HG02885 (cell line): ENCODE measurements at regions not wholly inside any gene's neighbourhood (a gene's known extent, or its start where the extent isn't known, plus 50 kb on each side); places are given as distances from the start of the nearest gene placed in this dataset.

Experiments used
- ATAC-seq: cut with Tn5 transposase; IDR thresholded peaks from one replicate; pipeline ENCODE4 v1.9.1; 2021; ENCODE audit warnings: mild to moderate bottlenecking; ENCODE audit not compliant: unreplicated experiment, poor library complexity

- ATAC-seq: no peak
Measured at GRCh38 chr20:39645131-39645530, 683.0 kb downstream of the DHX35 start.

GRCh38 chr20:39643292-39643691 lies 681.1 kb downstream of the DHX35 start:
- no peak for ATAC-seq

- ATAC-seq: no peak
Measured at GRCh38 chr20:39641423-39641822, 679.3 kb downstream of the DHX35 start.

- ATAC-seq: no peak
Measured at GRCh38 chr20:39640147-39640546, 678.0 kb downstream of the DHX35 start.

- ATAC-seq: no peak
Measured at GRCh38 chr20:39638731-39639130, 676.6 kb downstream of the DHX35 start.

GRCh38 chr20:39633689-39634088 lies 671.5 kb downstream of the DHX35 start:
- ATAC-seq: no peak

GRCh38 chr20:39632757-39633156 lies 670.6 kb downstream of the DHX35 start:
- ATAC-seq: no peak

GRCh38 chr20:39632176-39632575 lies 670.0 kb downstream of the DHX35 start:
- no peak for ATAC-seq

- no peak for ATAC-seq
Measured at GRCh38 chr20:39631557-39631956, 669.4 kb downstream of the DHX35 start.

GRCh38 chr20:39630215-39630908 lies 668.2 kb downstream of the DHX35 start:
- no peak for ATAC-seq

GRCh38 chr20:39627765-39628164 lies 665.6 kb downstream of the DHX35 start:
- no peak for ATAC-seq

GRCh38 chr20:39624316-39624715 lies 662.2 kb downstream of the DHX35 start:
- ATAC-seq: no peak

GRCh38 chr20:39623584-39624234 lies 661.6 kb downstream of the DHX35 start:
- no peak for ATAC-seq

- ATAC-seq: no peak
Measured at GRCh38 chr20:39619271-39619785, 657.2 kb downstream of the DHX35 start.

- ATAC-seq: no peak
Measured at GRCh38 chr20:39611901-39612300, 649.8 kb downstream of the DHX35 start.

- ATAC-seq: no peak
Measured at GRCh38 chr20:39607141-39607540, 645.0 kb downstream of the DHX35 start.

GRCh38 chr20:39605908-39606307 lies 643.8 kb downstream of the DHX35 start:
- ATAC-seq: no peak

- no peak for ATAC-seq
Measured at GRCh38 chr20:39605361-39605760, 643.2 kb downstream of the DHX35 start.

GRCh38 chr20:39603219-39603618 lies 641.1 kb downstream of the DHX35 start:
- no peak for ATAC-seq

GRCh38 chr20:39602649-39603048 lies 640.5 kb downstream of the DHX35 start:
- ATAC-seq: no peak

- ATAC-seq: no peak
Measured at GRCh38 chr20:39600871-39601270, 638.7 kb downstream of the DHX35 start.

GRCh38 chr20:39600156-39600555 lies 638.0 kb downstream of the DHX35 start:
- ATAC-seq: no peak
